GM12891 (cell line): ENCODE measurements at regions not wholly inside any gene's neighbourhood (a gene's known extent, or its start where the extent isn't known, plus 50 kb on each side); places are given as distances from the start of the nearest gene placed in this dataset.
"Not testable (repeated sequence)": the region's sequence is repeated elsewhere in the genome, so short reads cannot be mapped to it uniquely, and the experiment has no call there.

ENCODE experiments used
- DNase-seq: peaks from one replicate; pipeline ENCODE4 v3.0.0; 2011; ENCODE audit warnings: low spot score; ENCODE audit not compliant: insufficient read length
- FAIRE-seq: peaks from 2 replicates; lab custom pipeline; 2011; peaks lifted over from hg19 to GRCh38; lab: Jason Lieb, UNC
- PAX5 ChIP-seq: IDR thresholded peaks from 2 replicates; pipeline ENCODE4 v1.6.1; 2011; ENCODE audit warnings: low read length, moderate library complexity, mild to moderate bottlenecking; ENCODE audit not compliant: insufficient read depth, severe bottlenecking
- POLR2A ChIP-seq: IDR thresholded peaks from 2 replicates; pipeline ENCODE4 v1.6.1; 2011; ENCODE audit warnings: low read depth, low read length, control low read depth
- POLR2AphosphoS5 ChIP-seq: IDR thresholded peaks from 2 replicates; pipeline ENCODE4 v1.6.1; 2011; ENCODE audit warnings: low read depth, low read length, control low read depth
- POU2F2 ChIP-seq: IDR thresholded peaks from 2 replicates; pipeline ENCODE4 v1.6.1; 2011; ENCODE audit warnings: low read depth, mild to moderate bottlenecking, control low read depth, low read length, moderate library complexity
- SPI1 ChIP-seq: IDR thresholded peaks from 2 replicates; pipeline ENCODE4 v1.6.1; 2011; ENCODE audit warnings: low read depth, low read length, control low read depth
- TAF1 ChIP-seq: IDR thresholded peaks from 2 replicates; pipeline ENCODE4 v1.6.1; 2011; ENCODE audit warnings: low read depth, low read length, control low read depth

GRCh38 chr10:26372513-26373354 is 65.4 kb upstream of the APBB1IP start:
- FAIRE-seq (peak; percentile 94), DNase-seq (no peak)
- TF ChIP-seq SPI1 = peak; percentile 89
- TF ChIP-seq POLR2AphosphoS5 = no peak

GRCh38 chr10:26374426-26374825 is 63.7 kb upstream of the APBB1IP start:
- FAIRE-seq (peak; percentile 65), DNase-seq (no peak)
- TF ChIP-seq POLR2AphosphoS5 (no peak), POU2F2 (no peak), POLR2A (no peak), PAX5 (no peak), TAF1 (no peak), SPI1 (no peak)

- not testable (repeated sequence) for DNase-seq, FAIRE-seq
Measured at GRCh38 chr10:26377224-26377810, 60.8 kb upstream of the APBB1IP start.

DNA sequence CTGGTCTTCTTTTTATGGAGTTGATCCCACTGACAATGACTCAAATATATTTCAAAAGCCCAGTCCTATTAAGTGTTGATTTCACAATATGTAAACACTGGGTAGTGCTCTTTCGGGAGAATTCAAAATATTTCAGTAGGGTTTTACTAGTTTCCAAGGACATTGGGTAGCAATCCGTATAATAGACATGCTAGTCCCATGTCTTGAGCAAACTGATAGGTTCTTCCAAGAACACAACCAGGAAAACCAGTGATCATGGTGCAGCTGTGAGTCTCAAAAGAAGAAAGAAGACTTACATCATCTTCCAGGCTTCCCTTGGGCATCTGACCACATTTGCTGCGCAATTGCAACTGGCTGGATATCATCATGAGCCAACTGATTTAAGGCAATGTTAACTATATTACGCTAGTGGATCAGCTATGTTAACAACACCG is 59.3 kb upstream of the APBB1IP start:
- TF ChIP-seq TAF1 (no peak), POLR2AphosphoS5 (no peak), SPI1 (no peak), POU2F2 (no peak), PAX5 (no peak), POLR2A (no peak)
- FAIRE-seq = no peak
- no peak for DNase-seq

DNA sequence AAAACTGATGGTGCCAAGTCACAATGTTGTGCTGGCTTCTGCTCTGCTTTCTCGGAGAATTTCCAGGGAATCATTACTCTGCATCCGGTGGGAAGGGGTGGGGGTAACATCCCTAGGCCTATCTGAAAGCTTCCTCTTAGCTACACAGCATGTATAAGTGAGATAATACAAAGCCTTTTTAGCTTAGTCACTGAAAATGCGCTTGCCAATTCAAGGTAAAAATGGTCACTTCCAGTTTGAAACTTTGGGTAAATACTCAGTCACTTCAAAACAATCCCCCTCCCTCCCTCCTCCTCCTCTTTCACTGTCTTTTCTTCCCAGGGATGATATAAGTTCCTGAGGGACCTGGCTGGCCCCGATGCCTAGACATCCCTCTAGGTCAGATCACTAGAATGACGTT is 57.3 kb upstream of the APBB1IP start:
- no peak for FAIRE-seq
- no peak for DNase-seq
- no peak for TF ChIP-seq TAF1
- no peak for TF ChIP-seq PAX5
- TF ChIP-seq POU2F2 = no peak
- TF ChIP-seq POLR2AphosphoS5 = no peak
- no peak for TF ChIP-seq POLR2A
- TF ChIP-seq SPI1 = no peak

DNA sequence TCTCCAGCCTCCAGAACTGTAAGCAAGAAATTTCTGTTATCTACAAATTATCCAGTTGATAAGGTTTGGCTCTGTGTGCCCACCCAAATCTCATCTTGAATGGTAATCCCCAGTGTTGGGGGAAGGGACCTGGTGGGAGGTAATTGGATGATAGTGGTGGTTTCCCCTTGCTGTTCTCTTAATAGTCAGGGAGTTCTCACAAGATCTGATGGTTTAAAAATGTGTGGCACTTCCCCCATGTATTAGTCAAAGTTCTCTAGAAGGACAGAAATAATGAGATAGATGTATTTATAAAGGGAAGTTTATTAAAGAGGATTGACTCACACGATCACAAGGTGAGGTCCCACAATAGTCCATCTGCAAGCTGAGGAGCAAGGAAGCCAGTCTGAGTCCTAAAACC is 56.2 kb upstream of the APBB1IP start:
- no peak for FAIRE-seq
- TF ChIP-seq SPI1 = no peak
- TF ChIP-seq POLR2AphosphoS5 = no peak

GRCh38 chr10:26384600-26384999 is 53.5 kb upstream of the APBB1IP start:
- DNase-seq (no peak), FAIRE-seq (peak; percentile 65)
- no peak for TF ChIP-seq POLR2A
- no peak for TF ChIP-seq TAF1
- no peak for TF ChIP-seq SPI1
- TF ChIP-seq PAX5 = no peak
- TF ChIP-seq POLR2AphosphoS5 = no peak

More for the DNA sequence above, 56.2 kb upstream of the APBB1IP start:
- no peak for DNase-seq

GRCh38 chr10:26385443-26385842 is 52.7 kb upstream of the APBB1IP start:
- TF ChIP-seq POU2F2 = no peak
- TF ChIP-seq PAX5 = no peak
- TF ChIP-seq POLR2A = no peak
- TF ChIP-seq POLR2AphosphoS5 = no peak
- no peak for TF ChIP-seq SPI1
- no peak for TF ChIP-seq TAF1
- DNase-seq (no peak), FAIRE-seq (no peak)

DNA sequence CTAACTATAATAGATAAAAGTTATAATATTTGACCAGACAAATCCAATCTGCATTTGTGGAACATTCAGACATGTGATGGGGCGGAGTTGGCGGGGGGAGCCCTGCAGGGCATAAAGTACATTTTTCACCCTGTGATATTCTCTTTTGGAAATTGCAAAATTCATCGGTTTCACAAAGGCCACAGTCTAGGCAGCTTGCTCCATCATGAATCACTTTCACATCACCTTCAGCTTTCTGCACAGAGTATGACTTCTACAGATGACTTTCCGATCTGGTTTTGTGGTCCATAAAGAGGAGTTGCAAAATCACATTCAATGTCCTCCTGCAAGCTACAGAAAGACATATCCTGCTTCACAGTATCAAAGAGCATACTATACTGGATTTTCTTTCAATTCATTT is 51.4 kb upstream of the APBB1IP start:
- FAIRE-seq (no peak), DNase-seq (no peak)
- TF ChIP-seq SPI1 (no peak), POLR2AphosphoS5 (no peak), PAX5 (no peak), POLR2A (no peak), TAF1 (no peak), POU2F2 (no peak)
